RWPE2 (cell line): ENCODE measurements at regions not wholly inside any gene's neighbourhood (a gene's known extent, or its start where the extent isn't known, plus 50 kb on each side); places are given as distances from the start of the nearest gene placed in this dataset.
"Not testable (repeated sequence)": the region's sequence is repeated elsewhere in the genome, so short reads cannot be mapped to it uniquely, and the experiment has no call there.

ENCODE experiments used
- ATAC-seq: fragments of 200-7000 bp; cut with Tn5 transposase; 3 replicates; pipeline ENCODE4 v1.9.1; 2021; ENCODE audit warnings: low read depth
- DNase-seq: peaks from one replicate; pipeline ENCODE4 v3.0.0-alpha.2; 2020; ENCODE audit warnings: low spot score
- H3K27ac ChIP-seq: fragments of 450-650 bp; 2 replicates; pipeline ENCODE4 v1.5.1; 2017; ENCODE audit warnings: mild to moderate bottlenecking; ENCODE audit not compliant: poor library complexity, severe bottlenecking
- H3K27me3 ChIP-seq: fragments of 250-450 bp; sonication (Bioruptor Pico); 2 replicates; pipeline ENCODE4 v1.5.1; 2021; ENCODE audit warnings: mild to moderate bottlenecking, moderate library complexity; ENCODE audit not compliant: insufficient read depth, poor library complexity, severe bottlenecking
- H3K36me3 ChIP-seq: fragments of 250-450 bp; sonication (Bioruptor Pico); 2 replicates; pipeline ENCODE4 v1.5.1; 2020; ENCODE audit warnings: low read depth, mild to moderate bottlenecking, moderate library complexity
- H3K4me1 ChIP-seq: fragments of 250-450 bp; sonication (Bioruptor Pico); 2 replicates; pipeline ENCODE4 v1.5.1; 2021; ENCODE audit warnings: mild to moderate bottlenecking, moderate library complexity; ENCODE audit not compliant: insufficient read depth, poor library complexity, severe bottlenecking
- H3K4me3 ChIP-seq: fragments of 250-450 bp; sonication (Bioruptor Pico); 2 replicates; pipeline ENCODE4 v1.5.1; 2021; ENCODE audit warnings: mild to moderate bottlenecking, moderate library complexity; ENCODE audit not compliant: severe bottlenecking
- H3K9me3 ChIP-seq: fragments of 250-450 bp; sonication (Bioruptor Pico); 2 replicates; pipeline ENCODE4 v1.5.1; 2021; ENCODE audit warnings: mild to moderate bottlenecking, moderate library complexity; ENCODE audit not compliant: severe bottlenecking
- CTCF ChIP-seq: fragments of 450-650 bp; IDR thresholded peaks from one replicate; pipeline ENCODE4 v1.5.1; 2017; ENCODE audit warnings: mild to moderate bottlenecking, moderate library complexity; ENCODE audit not compliant: poor library complexity, severe bottlenecking

GRCh38 chr4:63063760-63064159, 1345.5 kb downstream of the TECRL start:
- Histone ChIP-seq H3K36me3 (no peaks in the 10 kb centered on the region), H3K4me1 (no peaks in the 10 kb centered on the region), H3K27ac (no peak overlapping the region), H3K27me3 (no peaks in the 10 kb centered on the region), H3K4me3 (no peak overlapping the region), H3K9me3 (no peaks in the 10 kb centered on the region)
- no peak for TF ChIP-seq CTCF
- ATAC-seq (no peak), DNase-seq (no peak)

- H3K36me3 ChIP-seq, H3K9me3 ChIP-seq: not testable (repeated sequence)
Measured at GRCh38 chr4:63062891-63063290, 1346.4 kb downstream of the TECRL start.

GRCh38 chr4:63049726-63050125, 1359.5 kb downstream of the TECRL start:
- Histone ChIP-seq H3K4me1 (no peaks in the 10 kb centered on the region), H3K27ac (no peak overlapping the region), H3K36me3 (no peaks in the 10 kb centered on the region), H3K27me3 (no peaks in the 10 kb centered on the region), H3K4me3 (no peak overlapping the region), H3K9me3 (no peaks in the 10 kb centered on the region)
- TF ChIP-seq CTCF: no peak
- ATAC-seq (no peak; the same call in 2 of the 3 replicates), DNase-seq (no peak)

More at GRCh38 chr4:63062891-63063290, 1346.4 kb downstream of the TECRL start:
- H3K4me1 ChIP-seq, H3K27ac ChIP-seq, H3K4me3 ChIP-seq, DNase-seq, ATAC-seq, H3K27me3 ChIP-seq: not testable (repeated sequence)

- Histone ChIP-seq H3K9me3 (no peaks in the 10 kb centered on the region), H3K27ac (no peak overlapping the region), H3K27me3 (no peaks in the 10 kb centered on the region), H3K36me3 (no peaks in the 10 kb centered on the region), H3K4me1 (no peaks in the 10 kb centered on the region), H3K4me3 (no peak overlapping the region)
- no peak for DNase-seq
- no peak for ATAC-seq
- TF ChIP-seq CTCF: no peak
Measured at GRCh38 chr4:63049278-63049677, 1360.0 kb downstream of the TECRL start.

- H3K27me3 ChIP-seq: no peaks in the 10 kb centered on the region
- H3K9me3 ChIP-seq: no peaks in the 10 kb centered on the region
- H3K4me3 ChIP-seq: no peak overlapping the region
- no peak overlapping the region for H3K27ac ChIP-seq
- no peaks in the 10 kb centered on the region for H3K36me3 ChIP-seq
- no peak for ATAC-seq
- no peak for DNase-seq
- H3K4me1 ChIP-seq: no peaks in the 10 kb centered on the region
- no peak for TF ChIP-seq CTCF
Measured at GRCh38 chr4:63036159-63036866, 1372.9 kb downstream of the TECRL start.
